ENCODE measurements at regions not wholly inside any gene's neighbourhood (a gene's known extent, or its start where the extent isn't known, plus 50 kb on each side); places are given as distances from the start of the nearest gene placed in this dataset.

GRCh38 chr4:64581422-64581821 lies 172.2 kb upstream of the TECRL start:
- no peak for TF ChIP-seq MAX (IDR thresholded peaks at IDR 0.05)
- TF ChIP-seq FOXM1 (IDR thresholded peaks at IDR 0.05; ENCODE audit: borderline replicate concordance, low read depth) = no peak
